Fibroblast of the conjunctiva (primary cell): ENCODE measurements at regions not wholly inside any gene's neighbourhood (a gene's known extent, or its start where the extent isn't known, plus 50 kb on each side); places are given as distances from the start of the nearest gene placed in this dataset.
"Not testable (repeated sequence)": the region's sequence is repeated elsewhere in the genome, so short reads cannot be mapped to it uniquely, and the experiment has no call there.

Experiments used
- DNase-seq: peaks from one replicate; pipeline ENCODE4 v3.0.0-alpha.2; 2010; ENCODE audit warnings: low read depth

DNA sequence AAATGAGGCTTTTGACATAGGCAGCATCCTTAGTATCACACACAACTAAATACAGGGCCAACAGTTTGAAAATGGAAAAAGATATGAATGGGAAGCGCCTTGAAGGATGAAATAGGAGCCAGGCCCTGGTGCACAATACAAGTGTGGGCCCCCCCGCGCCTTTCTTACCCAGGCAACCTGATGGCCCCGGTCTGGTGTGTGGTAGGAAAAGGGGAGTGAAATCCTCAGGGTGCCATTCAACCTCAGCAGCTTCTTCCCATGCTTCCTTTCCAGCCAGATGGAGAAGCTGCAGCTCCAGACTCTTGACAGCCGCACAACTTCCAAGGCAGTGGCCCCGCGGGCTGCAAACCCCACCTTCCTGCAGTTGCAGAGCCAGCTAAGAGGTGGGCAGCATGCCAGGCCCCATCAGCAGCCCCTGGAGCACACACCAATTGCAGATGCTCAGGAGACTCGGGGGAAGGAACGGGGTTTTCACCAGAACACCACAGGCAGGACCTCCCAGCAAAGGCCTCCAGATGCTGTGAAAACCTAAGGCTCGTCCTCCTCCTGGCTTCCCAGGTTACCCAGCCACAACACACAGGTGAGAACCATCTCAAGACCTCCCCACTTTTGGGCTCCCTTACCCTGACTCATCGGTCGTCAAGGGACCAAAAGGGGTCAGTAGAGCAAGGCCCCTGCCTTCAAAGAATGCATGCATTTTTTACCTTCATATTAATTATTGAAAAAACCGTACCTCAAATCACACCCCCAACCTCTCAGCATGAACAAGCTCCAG is 101.6 kb downstream of the CPN2 start:
- DNase-seq, result peak; percentile 33

DNA sequence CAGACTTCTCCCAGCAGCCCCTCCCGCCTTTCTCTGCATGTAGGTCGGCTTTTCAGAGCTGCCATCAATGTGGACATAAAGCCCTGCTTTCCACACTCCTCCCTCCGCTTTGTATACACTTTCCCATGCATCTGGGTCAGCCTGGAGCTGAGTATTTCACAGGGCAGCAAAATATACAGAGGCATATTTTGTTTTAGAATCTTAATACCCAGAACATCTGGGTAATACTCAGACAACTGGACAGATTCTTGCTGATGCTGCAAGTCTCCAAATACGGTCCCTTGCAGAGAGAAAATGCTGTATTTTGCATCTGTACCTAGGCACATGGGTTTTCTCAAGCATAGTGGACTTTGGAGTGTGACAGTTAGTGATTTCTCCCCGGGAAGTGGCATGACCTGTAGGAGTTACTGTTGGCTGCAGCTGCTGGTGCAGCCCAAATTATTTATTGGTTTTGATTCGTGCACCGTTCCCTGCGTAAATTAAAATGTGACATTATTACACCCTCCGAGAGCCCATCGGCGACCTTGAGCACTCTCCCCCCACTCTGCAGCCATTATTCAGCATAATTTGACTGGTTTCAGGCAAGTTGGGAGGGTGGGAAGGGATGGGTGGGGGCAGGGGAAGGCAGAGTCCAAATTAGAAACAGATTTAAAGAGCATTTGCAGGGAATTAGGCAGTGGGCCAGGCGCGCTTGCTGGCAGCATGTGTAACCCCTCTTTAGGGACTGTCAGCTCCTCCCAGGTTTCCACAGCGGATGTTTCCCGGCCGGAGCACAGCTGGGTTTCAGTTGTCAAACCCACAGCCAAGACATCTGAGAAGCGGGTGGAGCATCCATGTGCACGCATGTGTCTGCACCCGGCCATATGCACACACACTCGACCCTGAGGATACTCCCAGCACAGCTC is 100.8 kb downstream of the CPN2 start:
- peak; percentile 87 for DNase-seq

- DNase-seq, result no peak
These were observed 100.1 kb downstream of the CPN2 start for GRCh38 chr3:194251007-194251406.

DNA sequence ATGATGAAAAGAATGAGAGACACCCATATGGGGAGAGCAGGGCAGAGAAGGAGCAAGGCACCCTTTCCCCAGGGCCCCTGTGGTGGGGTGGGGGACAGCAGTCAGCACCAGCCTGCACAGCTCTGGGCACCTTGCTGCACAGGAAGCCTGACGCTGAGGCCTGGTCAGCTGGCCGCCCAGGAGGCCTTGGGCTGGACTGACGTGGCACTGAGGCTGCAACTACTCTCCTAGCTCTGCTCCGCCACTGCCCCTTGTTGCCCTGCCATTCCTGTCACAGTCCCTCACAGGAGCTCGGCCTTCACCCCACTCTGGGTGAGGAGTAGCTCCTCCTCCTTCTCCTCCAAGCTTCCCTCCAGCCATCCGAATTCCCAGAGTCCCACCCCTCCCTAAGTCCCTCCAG is 99.7 kb downstream of the CPN2 start:
- no peak for DNase-seq

- DNase-seq, result no peak
These were observed 99.1 kb downstream of the CPN2 start for GRCh38 chr3:194251891-194252560.

- DNase-seq, result no peak
These were observed 97.9 kb downstream of the CPN2 start for GRCh38 chr3:194253270-194253669.

DNA sequence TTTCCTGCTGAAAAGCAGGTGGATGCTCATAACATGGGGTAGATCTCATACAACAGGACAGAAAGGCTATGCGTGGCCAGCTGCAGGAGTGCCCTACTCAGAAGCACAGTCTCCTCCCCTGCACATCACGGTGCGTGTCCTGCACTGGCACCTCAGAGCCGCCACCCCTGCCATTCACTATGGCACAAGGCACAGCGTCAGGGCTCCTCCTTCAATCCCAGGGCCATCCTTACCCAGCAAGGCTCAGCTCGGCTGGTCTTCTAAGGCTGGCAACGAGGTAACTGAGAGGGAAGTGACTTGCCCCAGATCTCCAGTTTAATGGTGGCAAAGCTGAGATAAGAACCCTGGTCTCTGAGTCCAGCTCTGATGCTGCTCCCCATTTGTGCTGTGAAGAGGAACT is 97.1 kb downstream of the CPN2 start:
- no peak for DNase-seq

DNA sequence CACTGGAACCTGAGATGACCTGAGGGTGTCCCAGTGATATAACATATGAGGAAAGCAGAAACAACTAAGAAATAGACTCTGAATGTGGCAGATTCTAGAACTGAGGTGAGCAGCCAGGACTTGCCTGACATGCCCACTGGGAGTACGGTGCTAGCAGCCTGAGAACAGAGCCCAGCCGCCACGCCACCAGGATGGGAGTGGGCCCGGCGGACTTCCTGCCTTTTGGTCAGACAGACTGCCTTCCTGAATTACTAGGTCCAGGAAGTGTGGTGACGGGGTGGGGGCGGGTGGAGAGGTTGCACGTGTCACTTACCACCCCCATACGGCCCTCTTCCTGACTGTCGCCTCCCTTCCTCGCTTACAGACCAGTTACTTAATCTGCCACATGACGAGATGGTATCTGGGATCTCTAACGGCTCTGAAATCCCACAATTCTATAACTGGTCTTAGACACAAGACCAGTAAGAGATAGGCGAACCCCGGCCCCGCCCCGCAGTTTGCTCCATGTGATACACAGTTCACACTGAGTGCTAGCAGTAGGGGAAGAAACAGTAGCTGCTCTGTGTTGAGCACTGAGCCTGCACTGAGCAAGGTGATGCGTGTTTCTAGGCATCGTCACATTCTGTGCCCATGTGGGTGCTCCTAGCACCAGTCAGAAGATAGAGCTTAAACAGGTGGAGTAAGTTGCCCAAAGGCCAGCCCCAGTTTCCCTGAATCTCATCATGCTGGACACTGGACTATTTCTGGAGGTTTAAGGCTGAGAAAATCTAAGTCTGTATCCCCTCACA is 95.7 kb downstream of the CPN2 start:
- DNase-seq, result no peak

DNA sequence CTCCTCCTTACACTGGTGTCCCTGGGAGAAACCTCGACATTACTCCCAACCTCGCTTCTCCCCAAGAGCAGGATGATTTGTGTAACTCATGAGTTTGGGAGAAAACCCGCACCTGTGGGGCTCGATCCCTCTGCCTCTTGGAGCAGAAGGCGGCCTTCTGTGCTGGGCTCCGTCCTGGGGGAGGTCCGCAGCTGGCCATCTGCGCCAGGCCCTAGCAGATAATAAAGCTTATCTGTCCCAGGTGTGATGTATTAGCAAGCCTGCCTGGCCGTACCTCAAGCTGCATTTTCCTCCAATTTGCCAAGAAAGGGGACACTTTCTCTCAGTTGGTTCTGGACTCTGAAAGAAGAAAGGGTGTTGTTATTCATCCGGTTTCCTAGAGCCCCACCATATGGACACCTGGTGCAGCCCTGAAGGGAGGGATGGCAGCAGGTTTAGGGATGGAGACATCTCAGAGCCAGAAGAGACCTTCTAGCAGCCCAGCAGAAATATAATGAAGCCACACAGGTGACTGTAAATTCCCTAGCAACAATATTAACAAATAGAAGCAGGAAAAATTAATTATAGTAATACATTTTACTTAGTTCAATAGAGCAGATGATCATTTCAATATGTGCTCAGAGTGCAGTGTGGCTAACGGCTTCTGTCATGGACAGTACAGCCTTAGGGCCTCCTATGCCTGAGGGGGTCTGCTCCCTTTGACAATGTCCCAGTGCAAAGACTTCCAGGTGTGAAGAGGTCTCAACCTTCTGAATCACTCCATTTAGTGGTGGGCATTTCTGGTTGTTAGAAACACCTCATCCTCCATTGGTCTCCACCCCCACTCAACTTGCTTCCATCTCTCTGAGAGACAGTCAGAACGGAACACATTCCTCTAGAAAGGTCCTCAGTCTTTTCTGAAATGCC is 94.8 kb downstream of the CPN2 start:
- no peak for DNase-seq

- no peak for DNase-seq
These were observed 93.9 kb downstream of the CPN2 start for GRCh38 chr3:194257151-194257621.

GRCh38 chr3:194257916-194258668 is 93.0 kb downstream of the CPN2 start:
- DNase-seq, result no peak

GRCh38 chr3:194259982-194260766 is 91.0 kb downstream of the CPN2 start:
- no peak for DNase-seq

GRCh38 chr3:194261581-194262063 is 89.5 kb downstream of the CPN2 start:
- no peak for DNase-seq

GRCh38 chr3:194262176-194262924 is 88.8 kb downstream of the CPN2 start:
- DNase-seq, result no peak

GRCh38 chr3:194262925-194263305 is 88.2 kb downstream of the CPN2 start:
- DNase-seq, result no peak

DNA sequence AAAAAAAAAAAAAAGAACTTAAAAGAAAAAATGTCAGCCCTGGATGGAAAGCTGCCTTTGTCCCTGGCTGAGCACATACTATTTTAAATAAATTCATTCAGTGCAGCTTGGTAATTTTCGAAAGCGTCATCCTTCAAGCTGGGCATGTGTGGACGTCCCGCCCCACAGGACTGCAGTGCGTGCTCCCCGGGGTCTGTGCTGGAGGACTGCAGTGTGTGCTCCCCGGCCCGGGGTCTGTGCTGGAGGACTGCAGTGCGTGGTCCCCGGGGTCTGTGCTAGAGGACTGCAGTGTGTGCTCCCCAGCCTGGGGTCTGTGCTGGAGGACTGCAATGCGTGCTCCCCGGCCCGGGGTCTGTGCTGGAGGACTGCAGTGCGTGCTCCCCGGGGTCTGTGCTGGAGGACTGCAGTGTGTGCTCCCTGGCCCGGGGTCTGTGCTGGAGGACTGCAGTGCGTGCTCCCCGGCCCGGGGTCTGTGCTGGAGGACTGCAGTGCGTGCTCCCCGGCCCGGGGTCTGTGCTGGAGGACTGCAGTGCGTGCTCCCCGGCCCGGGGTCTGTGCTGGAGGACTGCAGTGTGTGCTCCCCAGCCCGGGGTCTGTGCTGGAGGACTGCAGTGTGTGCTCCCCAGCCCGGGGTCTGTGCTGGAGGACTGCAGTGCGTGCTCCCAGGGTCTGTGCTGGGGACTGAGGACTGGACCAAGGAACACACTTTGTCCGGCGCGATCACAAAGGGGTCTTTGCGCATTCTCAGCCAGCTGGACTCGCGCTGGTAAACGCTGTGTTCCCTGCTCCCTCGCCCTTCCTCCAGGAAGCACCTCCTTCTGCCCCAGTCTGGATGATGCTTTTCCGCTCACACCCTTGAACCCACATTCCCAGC is 86.3 kb downstream of the CPN2 start:
- DNase-seq, result not testable (repeated sequence)

DNA sequence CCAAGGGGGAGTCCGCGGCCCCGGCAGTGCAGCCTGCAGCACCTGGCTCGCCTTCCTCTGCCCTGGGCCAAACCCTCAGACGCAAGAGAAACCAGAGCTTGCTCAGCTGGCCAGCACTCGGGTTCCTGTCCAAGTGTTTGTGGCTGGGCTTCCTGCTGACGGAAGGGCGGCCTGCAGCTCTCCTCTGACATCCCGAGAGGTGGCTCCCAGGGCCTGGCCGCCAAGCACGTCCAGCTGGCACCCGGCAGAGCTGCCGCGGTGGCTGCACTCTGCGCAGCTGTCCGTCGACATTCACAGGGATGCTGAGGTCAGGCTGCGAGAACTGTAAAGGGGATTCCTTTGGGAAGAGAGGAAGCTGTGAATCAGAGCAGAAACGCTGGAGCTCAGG is 85.6 kb downstream of the CPN2 start:
- peak; percentile 65 for DNase-seq
